HCT116 (cell line): ENCODE measurements at regions not wholly inside any gene's neighbourhood (a gene's known extent, or its start where the extent isn't known, plus 50 kb on each side); places are given as distances from the start of the nearest gene placed in this dataset.

Experiments used
- EGR1 ChIP-seq: IDR thresholded peaks from 2 replicates; pipeline ENCODE4 v1.6.1; 2012; ENCODE audit warnings: low read depth
- EZH2 ChIP-seq: fragments of 200-600 bp; sonication (generic); IDR thresholded peaks from 2 replicates; pipeline ENCODE4 v1.6.1; 2017; ENCODE audit warnings: antibody characterized with exemption, mixed run types
- JUND ChIP-seq: IDR thresholded peaks from 2 replicates; pipeline ENCODE4 v1.6.1; 2012
- POLR2A ChIP-seq: IDR thresholded peaks from 2 replicates; pipeline ENCODE4 v1.7.0; 2011; ENCODE audit warnings: borderline replicate concordance; ENCODE audit not compliant: insufficient read depth, insufficient read length; ENCODE audit errors: extremely low read depth
- POLR2AphosphoS5 ChIP-seq: IDR thresholded peaks from 2 replicates; pipeline ENCODE4 v1.6.1; 2011; ENCODE audit warnings: mild to moderate bottlenecking, low read depth, low read length, moderate library complexity
- RAD21 ChIP-seq: IDR thresholded peaks from 2 replicates; pipeline ENCODE4 v1.6.1; 2012; ENCODE audit warnings: low read depth, mild to moderate bottlenecking
- SIN3A ChIP-seq: IDR thresholded peaks from 2 replicates; pipeline ENCODE4 v1.6.1; 2012; ENCODE audit warnings: low read depth
- TF ChIP-seq, protein P1 (sequence below), 3 experiments: fragments of 200-600 bp in 1 of 3; sonication (generic) in 1 of 3; IDR thresholded peaks in 2 of 3; conservative IDR thresholded peaks in 1 of 3; 2 replicates each; pipeline ENCODE4 v1.5.1; 2012 to 2017; ENCODE audit warnings: low read depth in 2 of 3, low read length in 2 of 3, antibody characterized with exemption in 1 of 3, borderline replicate concordance in 1 of 3, control low read depth in 1 of 3, mild to moderate bottlenecking in 1 of 3, mixed read lengths in 1 of 3, mixed run types in 1 of 3, moderate library complexity in 1 of 3; ENCODE audit not compliant: insufficient read depth in 1 of 3

DNA sequence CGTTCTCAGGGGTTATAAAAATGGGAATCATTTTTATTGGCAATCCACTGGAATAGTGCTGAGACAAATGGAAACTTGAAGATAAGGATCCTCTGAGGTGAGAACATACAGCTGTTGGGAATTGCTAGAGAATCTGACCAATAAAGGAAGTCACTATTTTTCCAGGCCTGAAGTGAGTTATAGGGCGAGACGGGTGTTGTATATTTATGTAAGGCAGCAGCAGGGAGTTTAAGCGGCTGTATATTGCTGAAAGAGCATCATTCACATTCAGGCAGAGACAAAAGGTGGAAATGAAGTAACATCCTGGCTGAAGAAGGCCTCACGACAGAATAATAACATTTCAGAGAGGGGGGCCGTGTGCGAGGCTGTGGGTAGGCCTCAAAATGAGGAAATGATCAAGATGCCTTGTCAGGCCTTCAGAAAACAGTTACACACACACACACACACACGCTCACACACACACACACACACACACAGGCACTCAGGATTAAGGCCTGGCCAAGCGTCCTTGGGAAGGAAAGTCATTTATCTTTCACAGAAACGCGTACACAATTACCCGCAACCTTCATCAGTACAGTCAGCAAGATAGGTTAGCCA is 964.9 kb upstream of the NR2F2 start:
- TF ChIP-seq, protein P1, sequence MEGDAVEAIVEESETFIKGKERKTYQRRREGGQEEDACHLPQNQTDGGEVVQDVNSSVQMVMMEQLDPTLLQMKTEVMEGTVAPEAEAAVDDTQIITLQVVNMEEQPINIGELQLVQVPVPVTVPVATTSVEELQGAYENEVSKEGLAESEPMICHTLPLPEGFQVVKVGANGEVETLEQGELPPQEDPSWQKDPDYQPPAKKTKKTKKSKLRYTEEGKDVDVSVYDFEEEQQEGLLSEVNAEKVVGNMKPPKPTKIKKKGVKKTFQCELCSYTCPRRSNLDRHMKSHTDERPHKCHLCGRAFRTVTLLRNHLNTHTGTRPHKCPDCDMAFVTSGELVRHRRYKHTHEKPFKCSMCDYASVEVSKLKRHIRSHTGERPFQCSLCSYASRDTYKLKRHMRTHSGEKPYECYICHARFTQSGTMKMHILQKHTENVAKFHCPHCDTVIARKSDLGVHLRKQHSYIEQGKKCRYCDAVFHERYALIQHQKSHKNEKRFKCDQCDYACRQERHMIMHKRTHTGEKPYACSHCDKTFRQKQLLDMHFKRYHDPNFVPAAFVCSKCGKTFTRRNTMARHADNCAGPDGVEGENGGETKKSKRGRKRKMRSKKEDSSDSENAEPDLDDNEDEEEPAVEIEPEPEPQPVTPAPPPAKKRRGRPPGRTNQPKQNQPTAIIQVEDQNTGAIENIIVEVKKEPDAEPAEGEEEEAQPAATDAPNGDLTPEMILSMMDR (IDR thresholded peaks at IDR 0.05 in 2 of 3, conservative IDR thresholded peaks at IDR 0.05 in 1 of 3; ENCODE audit: borderline replicate concordance in 1 of 3, insufficient read depth in 1 of 3, low read depth in 2 of 3, low read length in 2 of 3): no peak
- no peak for TF ChIP-seq JUND
- TF ChIP-seq RAD21: no peak
- no peak for TF ChIP-seq EZH2
- no peak for TF ChIP-seq EGR1
- TF ChIP-seq POLR2A: no peak
- no peak for TF ChIP-seq SIN3A
- TF ChIP-seq POLR2AphosphoS5: no peak
